ENCODE measurements at regions not wholly inside any gene's neighbourhood (a gene's known extent, or its start where the extent isn't known, plus 50 kb on each side); places are given as distances from the start of the nearest gene placed in this dataset.

DNA sequence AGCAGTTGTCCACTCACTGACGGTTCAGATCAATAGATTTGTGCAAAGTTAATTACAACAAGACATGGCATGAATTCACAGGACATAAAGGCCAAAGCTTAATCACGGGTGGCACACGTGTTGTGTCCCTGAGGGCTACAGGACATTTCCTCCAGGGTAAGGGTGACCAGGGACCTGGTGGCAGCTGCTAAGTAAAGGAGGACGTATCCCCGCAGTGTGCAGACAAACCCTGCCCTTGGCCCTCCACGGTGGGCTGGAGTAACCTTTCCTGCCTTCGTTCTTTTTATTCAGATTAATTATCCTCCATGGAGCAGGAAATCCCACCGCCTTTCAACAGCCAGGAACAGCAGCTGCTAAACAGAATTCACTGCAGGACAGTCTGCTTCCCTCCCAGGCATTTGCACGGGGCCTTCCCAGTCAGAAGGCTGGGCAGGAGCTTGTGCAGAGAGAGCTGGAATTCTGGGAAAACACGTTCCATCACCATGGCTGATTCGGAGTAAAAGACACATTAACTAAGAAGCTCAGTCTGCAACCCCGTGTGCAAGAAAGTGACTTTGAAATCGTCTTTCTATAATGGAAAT lies 289.9 kb upstream of the SFSWAP start:
- TF ChIP-seq, protein P1, sequence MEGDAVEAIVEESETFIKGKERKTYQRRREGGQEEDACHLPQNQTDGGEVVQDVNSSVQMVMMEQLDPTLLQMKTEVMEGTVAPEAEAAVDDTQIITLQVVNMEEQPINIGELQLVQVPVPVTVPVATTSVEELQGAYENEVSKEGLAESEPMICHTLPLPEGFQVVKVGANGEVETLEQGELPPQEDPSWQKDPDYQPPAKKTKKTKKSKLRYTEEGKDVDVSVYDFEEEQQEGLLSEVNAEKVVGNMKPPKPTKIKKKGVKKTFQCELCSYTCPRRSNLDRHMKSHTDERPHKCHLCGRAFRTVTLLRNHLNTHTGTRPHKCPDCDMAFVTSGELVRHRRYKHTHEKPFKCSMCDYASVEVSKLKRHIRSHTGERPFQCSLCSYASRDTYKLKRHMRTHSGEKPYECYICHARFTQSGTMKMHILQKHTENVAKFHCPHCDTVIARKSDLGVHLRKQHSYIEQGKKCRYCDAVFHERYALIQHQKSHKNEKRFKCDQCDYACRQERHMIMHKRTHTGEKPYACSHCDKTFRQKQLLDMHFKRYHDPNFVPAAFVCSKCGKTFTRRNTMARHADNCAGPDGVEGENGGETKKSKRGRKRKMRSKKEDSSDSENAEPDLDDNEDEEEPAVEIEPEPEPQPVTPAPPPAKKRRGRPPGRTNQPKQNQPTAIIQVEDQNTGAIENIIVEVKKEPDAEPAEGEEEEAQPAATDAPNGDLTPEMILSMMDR (IDR thresholded peaks at IDR 0.05), result no peak
- TF ChIP-seq POLR2A (IDR thresholded peaks at IDR 0.05), result no peak
